K562 (cell line): ENCODE measurements at regions not wholly inside any gene's neighbourhood (a gene's known extent, or its start where the extent isn't known, plus 50 kb on each side); places are given as distances from the start of the nearest gene placed in this dataset.

Experiments
- GATA2 ChIP-seq: sonication (generic); formaldehyde crosslinking; IDR thresholded peaks from 2 replicates; pipeline ENCODE4 v1.4.0; 2020; ENCODE audit warnings: mild to moderate bottlenecking, missing genetic modification reagents
- MTA2 ChIP-seq: fragments of 450-650 bp; IDR thresholded peaks from 2 replicates; pipeline ENCODE4 v1.6.1; 2016; ENCODE audit warnings: low read depth
- PREB ChIP-seq: sonication (generic); formaldehyde crosslinking; IDR thresholded peaks from 2 replicates; pipeline ENCODE4 v1.8.1; 2023; ENCODE audit warnings: mild to moderate bottlenecking, missing genetic modification reagents
- RERE ChIP-seq: sonication (generic); formaldehyde crosslinking; IDR thresholded peaks from 2 replicates; pipeline ENCODE4 v1.8.0; 2023; ENCODE audit warnings: missing genetic modification reagents, mild to moderate bottlenecking, borderline replicate concordance
- YY1 ChIP-seq, 3 experiments: IDR thresholded peaks; 2 replicates each; pipeline ENCODE4 v1.6.1; 2011; ENCODE audit warnings: low read length in 2 of 3, mild to moderate bottlenecking in 2 of 3, moderate library complexity in 2 of 3, borderline replicate concordance in 1 of 3, control low read depth in 1 of 3, low read depth in 1 of 3; ENCODE audit not compliant: insufficient read depth in 3 of 3, insufficient replicate concordance in 2 of 3, control insufficient read depth in 1 of 3, insufficient read length in 1 of 3; ENCODE audit errors: extremely low read depth in 1 of 3
- TF ChIP-seq, protein P1 (sequence below), 3 experiments: IDR thresholded peaks in 2 of 3; conservative IDR thresholded peaks in 1 of 3; 2 replicates each; pipeline ENCODE4 v1.5.1; 2011 to 2012; ENCODE audit warnings: low read length in 3 of 3, mild to moderate bottlenecking in 3 of 3, control low read depth in 2 of 3, improper control_type of control experiment in 1 of 3, inconsistent platforms in 1 of 3, low read depth in 1 of 3, mixed read lengths in 1 of 3, moderate library complexity in 1 of 3; ENCODE audit not compliant: insufficient read depth in 2 of 3

- no peak for TF ChIP-seq GATA2 (CRISPR knock-in tag)
- no peak for TF ChIP-seq PREB
- no peak for TF ChIP-seq YY1 (IDR thresholded peaks at IDR 0.05; ENCODE audit: borderline replicate concordance in 1 of 3, control insufficient read depth in 1 of 3, extremely low read depth in 1 of 3, insufficient read depth in 3 of 3, insufficient read length in 1 of 3, insufficient replicate concordance in 2 of 3, low read depth in 1 of 3, low read length in 2 of 3)
- TF ChIP-seq, protein P1, sequence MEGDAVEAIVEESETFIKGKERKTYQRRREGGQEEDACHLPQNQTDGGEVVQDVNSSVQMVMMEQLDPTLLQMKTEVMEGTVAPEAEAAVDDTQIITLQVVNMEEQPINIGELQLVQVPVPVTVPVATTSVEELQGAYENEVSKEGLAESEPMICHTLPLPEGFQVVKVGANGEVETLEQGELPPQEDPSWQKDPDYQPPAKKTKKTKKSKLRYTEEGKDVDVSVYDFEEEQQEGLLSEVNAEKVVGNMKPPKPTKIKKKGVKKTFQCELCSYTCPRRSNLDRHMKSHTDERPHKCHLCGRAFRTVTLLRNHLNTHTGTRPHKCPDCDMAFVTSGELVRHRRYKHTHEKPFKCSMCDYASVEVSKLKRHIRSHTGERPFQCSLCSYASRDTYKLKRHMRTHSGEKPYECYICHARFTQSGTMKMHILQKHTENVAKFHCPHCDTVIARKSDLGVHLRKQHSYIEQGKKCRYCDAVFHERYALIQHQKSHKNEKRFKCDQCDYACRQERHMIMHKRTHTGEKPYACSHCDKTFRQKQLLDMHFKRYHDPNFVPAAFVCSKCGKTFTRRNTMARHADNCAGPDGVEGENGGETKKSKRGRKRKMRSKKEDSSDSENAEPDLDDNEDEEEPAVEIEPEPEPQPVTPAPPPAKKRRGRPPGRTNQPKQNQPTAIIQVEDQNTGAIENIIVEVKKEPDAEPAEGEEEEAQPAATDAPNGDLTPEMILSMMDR (IDR thresholded peaks at IDR 0.05 in 2 of 3, conservative IDR thresholded peaks at IDR 0.05 in 1 of 3; ENCODE audit: insufficient read depth in 2 of 3, low read depth in 1 of 3, low read length in 3 of 3): no peak
- TF ChIP-seq RERE: no peak
- TF ChIP-seq MTA2: no peak
Observed at GRCh38 chr1:208537198-208537597, 293.0 kb upstream of the PLXNA2 start.
